Caco-2 (cell line): ENCODE measurements at regions not wholly inside any gene's neighbourhood (a gene's known extent, or its start where the extent isn't known, plus 50 kb on each side); places are given as distances from the start of the nearest gene placed in this dataset.

Experiments
- BruUV-seq: library from RNA; stranded (reverse); fragments of 400-500 nt; replicated peaks from 2 replicates; lab custom pipeline; 2021; lab: Mats Ljungman, UMichigan
- CTCF ChIA-PET: fragments of 300-600 bp; sonication (Branson Sonifier 250); formaldehyde crosslinking; loops from one replicate; lab custom pipeline; 2022; ENCODE audit warnings: antibody characterized with exemption; lab: Charles Lee
- POLR2A ChIA-PET: fragments of 300-600 bp; sonication (Branson Sonifier 250); formaldehyde crosslinking; loops from one replicate; lab custom pipeline; 2022; ENCODE audit warnings: antibody characterized with exemption; lab: Charles Lee
- DNase-seq, 2 experiments: peaks; one replicate each; pipeline versions ENCODE4 v3.0.0 to v3.0.0-alpha.2; 2020 to 2022
- H3K27me3 ChIP-seq: replicated peaks from 2 replicates; pipeline ENCODE4 v1.6.0; 2011; ENCODE audit warnings: low read length; ENCODE audit not compliant: control insufficient read depth, insufficient read depth
- H3K36me3 ChIP-seq: 2 replicates; pipeline ENCODE4 v1.5.1; 2011; ENCODE audit warnings: low read length; ENCODE audit not compliant: control insufficient read depth, insufficient read depth
- H3K4me1 ChIP-seq: fragments of 250-450 bp; sonication (Bioruptor Pico); 2 replicates; pipeline ENCODE4 v1.5.1; 2020; ENCODE audit warnings: mild to moderate bottlenecking
- H3K4me3 ChIP-seq: 2 replicates; pipeline ENCODE4 v1.5.1; 2011; ENCODE audit warnings: low read depth, mild to moderate bottlenecking, control low read depth, low read length
- H3K9me3 ChIP-seq: fragments of 250-450 bp; sonication (Bioruptor Pico); 2 replicates; pipeline ENCODE4 v1.5.1; 2020; ENCODE audit warnings: mild to moderate bottlenecking, moderate library complexity
- H3K27ac Mint-ChIP-seq: one replicate; pipeline ENCODE4 v1.8.0; 2022; ENCODE audit warnings: mixed read lengths; ENCODE audit not compliant: unreplicated experiment
- H3K27me3 Mint-ChIP-seq: one replicate; pipeline ENCODE4 v1.8.0; 2022; ENCODE audit warnings: mixed read lengths; ENCODE audit not compliant: insufficient read depth, unreplicated experiment
- H3K36me3 Mint-ChIP-seq: one replicate; pipeline ENCODE4 v1.8.0; 2022; ENCODE audit warnings: mild to moderate bottlenecking, mixed read lengths; ENCODE audit not compliant: insufficient read depth, unreplicated experiment
- H3K4me1 Mint-ChIP-seq: one replicate; pipeline ENCODE4 v1.8.0; 2022; ENCODE audit warnings: low read depth, mixed read lengths; ENCODE audit not compliant: unreplicated experiment
- H3K4me3 Mint-ChIP-seq: one replicate; pipeline ENCODE4 v1.8.0; 2022; ENCODE audit warnings: mild to moderate bottlenecking, moderate library complexity, mixed read lengths; ENCODE audit not compliant: unreplicated experiment
- H3K9me3 Mint-ChIP-seq: one replicate; pipeline ENCODE4 v1.8.0; 2022; ENCODE audit warnings: mixed read lengths; ENCODE audit not compliant: unreplicated experiment
- intact Hi-C: fragments of 100-400 bp; cut with micrococcal nuclease; formaldehyde crosslinking; loops from one replicate; pipeline ENCODE4 v1.10.0; 2022; ENCODE audit not compliant: unreplicated experiment
- TF ChIP-seq, protein P1 (sequence below), 2 experiments: fragments of 200-600 bp in 1 of 2; IDR thresholded peaks; 1 replicate in 1 of 2; 2 replicates in 1 of 2; pipeline versions ENCODE4 v1.5.1 to v1.8.0; 2011 to 2022; ENCODE audit warnings: antibody characterized with exemption in 1 of 2, control low read depth in 1 of 2, inconsistent platforms in 1 of 2, low read depth in 1 of 2, low read length in 1 of 2, mild to moderate bottlenecking in 1 of 2, moderate library complexity in 1 of 2; ENCODE audit not compliant: insufficient read depth in 1 of 2, severe bottlenecking in 1 of 2, unreplicated experiment in 1 of 2

DNA sequence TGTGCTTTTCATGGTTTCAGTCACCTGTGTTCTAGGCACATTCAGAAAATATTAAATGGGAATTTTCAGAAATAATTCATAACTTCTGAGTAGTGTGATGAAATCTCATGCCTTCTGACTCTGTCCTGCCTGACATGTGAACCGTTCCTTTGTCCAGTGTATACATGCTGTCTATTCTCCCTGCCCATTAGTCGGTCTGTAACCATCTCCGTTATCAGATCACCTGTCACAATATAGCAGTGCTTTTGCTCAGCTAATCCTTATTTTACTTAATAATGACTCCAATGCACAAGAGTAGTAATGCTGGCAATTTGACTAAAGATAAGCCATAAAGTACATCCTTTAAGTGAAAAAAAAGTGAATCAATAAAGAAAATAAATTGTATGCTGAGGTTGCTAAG lies 597.5 kb downstream of the BRINP3 start:
- BruUV-seq: no TSS peak
- Mint-ChIP-seq H3K9me3 (no peaks in the 10 kb centered on the region), H3K4me1 (no peaks in the 10 kb centered on the region), H3K4me3 (no peak overlapping the region), H3K27me3 (no peaks in the 10 kb centered on the region), H3K27ac (no peak overlapping the region), H3K36me3 (no peaks in the 10 kb centered on the region)
- H3K9me3 ChIP-seq: no peaks in the 10 kb centered on the region
- no peaks in the 10 kb centered on the region for H3K4me1 ChIP-seq
- no peaks in the 10 kb centered on the region for H3K36me3 ChIP-seq
- intact Hi-C loops: no loop called here
- no peak for DNase-seq
- TF ChIP-seq, protein P1, sequence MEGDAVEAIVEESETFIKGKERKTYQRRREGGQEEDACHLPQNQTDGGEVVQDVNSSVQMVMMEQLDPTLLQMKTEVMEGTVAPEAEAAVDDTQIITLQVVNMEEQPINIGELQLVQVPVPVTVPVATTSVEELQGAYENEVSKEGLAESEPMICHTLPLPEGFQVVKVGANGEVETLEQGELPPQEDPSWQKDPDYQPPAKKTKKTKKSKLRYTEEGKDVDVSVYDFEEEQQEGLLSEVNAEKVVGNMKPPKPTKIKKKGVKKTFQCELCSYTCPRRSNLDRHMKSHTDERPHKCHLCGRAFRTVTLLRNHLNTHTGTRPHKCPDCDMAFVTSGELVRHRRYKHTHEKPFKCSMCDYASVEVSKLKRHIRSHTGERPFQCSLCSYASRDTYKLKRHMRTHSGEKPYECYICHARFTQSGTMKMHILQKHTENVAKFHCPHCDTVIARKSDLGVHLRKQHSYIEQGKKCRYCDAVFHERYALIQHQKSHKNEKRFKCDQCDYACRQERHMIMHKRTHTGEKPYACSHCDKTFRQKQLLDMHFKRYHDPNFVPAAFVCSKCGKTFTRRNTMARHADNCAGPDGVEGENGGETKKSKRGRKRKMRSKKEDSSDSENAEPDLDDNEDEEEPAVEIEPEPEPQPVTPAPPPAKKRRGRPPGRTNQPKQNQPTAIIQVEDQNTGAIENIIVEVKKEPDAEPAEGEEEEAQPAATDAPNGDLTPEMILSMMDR (IDR thresholded peaks at IDR 0.05; ENCODE audit: insufficient read depth in 1 of 2, low read depth in 1 of 2, low read length in 1 of 2, severe bottlenecking in 1 of 2, unreplicated experiment in 1 of 2): no peak
- ChIA-PET CTCF (no interaction called here), POLR2A (no interaction called here)
- H3K27me3 ChIP-seq: no peaks in the 10 kb centered on the region
- H3K4me3 ChIP-seq: no peak overlapping the region

DNA sequence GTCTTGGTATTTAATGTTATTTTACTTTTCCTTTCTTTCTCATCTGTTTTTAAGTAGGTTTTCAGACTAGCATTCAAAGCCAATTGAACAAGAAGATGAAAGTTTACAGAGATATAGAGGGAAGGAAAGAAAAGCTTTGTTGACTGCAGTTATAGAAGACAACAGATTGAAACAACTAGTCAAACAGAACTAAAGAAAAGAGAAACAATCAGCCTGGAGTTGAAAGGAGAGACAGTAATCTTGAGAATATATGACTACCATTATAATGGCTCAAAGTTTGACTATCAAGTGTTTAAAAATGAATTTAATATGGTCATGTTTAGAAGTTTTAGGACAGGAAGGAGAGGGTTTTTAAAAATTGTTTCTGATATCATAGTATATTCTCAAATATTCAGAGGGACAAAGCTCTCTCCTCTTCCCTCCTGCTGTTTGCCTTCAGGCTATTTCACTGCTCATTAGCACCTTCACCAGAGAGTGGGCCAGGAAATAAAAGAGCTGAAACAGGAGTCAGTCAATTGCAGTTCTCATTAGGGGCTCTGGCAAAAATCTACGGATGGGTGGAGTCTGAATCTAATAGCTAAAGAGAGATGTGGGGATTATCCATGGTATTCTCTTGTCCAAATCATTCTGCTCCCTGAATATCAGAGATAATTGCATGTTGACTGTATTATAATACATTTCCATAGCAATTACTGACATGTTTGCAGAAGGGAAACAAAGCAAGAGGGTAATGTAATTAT lies 577.8 kb downstream of the BRINP3 start:
- Mint-ChIP-seq H3K4me1 (no peaks in the 10 kb centered on the region), H3K4me3 (no peak overlapping the region), H3K27me3 (no peaks in the 10 kb centered on the region), H3K36me3 (no peaks in the 10 kb centered on the region), H3K9me3 (no peaks in the 10 kb centered on the region), H3K27ac (no peak overlapping the region)
- BruUV-seq: no TSS peak
- H3K9me3 ChIP-seq: no peaks in the 10 kb centered on the region
- TF ChIP-seq, protein P1 (IDR thresholded peaks at IDR 0.05; ENCODE audit: insufficient read depth in 1 of 2, low read depth in 1 of 2, low read length in 1 of 2, severe bottlenecking in 1 of 2, unreplicated experiment in 1 of 2): no peak
- ChIA-PET POLR2A (no interaction called here), CTCF (no interaction called here)
- H3K4me1 ChIP-seq: no peaks in the 10 kb centered on the region
- H3K27me3 ChIP-seq: no peaks in the 10 kb centered on the region
- no peaks in the 10 kb centered on the region for H3K36me3 ChIP-seq
- no peak overlapping the region for H3K4me3 ChIP-seq
- DNase-seq: no peak
- intact Hi-C loops: no loop called here

GRCh38 chr1:189904509-189904908 lies 573.2 kb downstream of the BRINP3 start:
- Mint-ChIP-seq H3K36me3 (no peaks in the 10 kb centered on the region), H3K9me3 (no peaks in the 10 kb centered on the region)

More at GRCh38 chr1:189904509-189904908, 573.2 kb downstream of the BRINP3 start:
- Histone ChIP-seq H3K4me1 (no peaks in the 10 kb centered on the region), H3K9me3 (no peaks in the 10 kb centered on the region), H3K4me3 (no peak overlapping the region), H3K27me3 (no peaks in the 10 kb centered on the region), H3K36me3 (no peaks in the 10 kb centered on the region)
- ChIA-PET POLR2A (no interaction called here), CTCF (no interaction called here)
- no peaks in the 10 kb centered on the region for H3K27me3 Mint-ChIP-seq
- no peaks in the 10 kb centered on the region for H3K4me1 Mint-ChIP-seq
- no peak overlapping the region for H3K27ac Mint-ChIP-seq
- TF ChIP-seq, protein P1 (IDR thresholded peaks at IDR 0.05; ENCODE audit: insufficient read depth in 1 of 2, low read depth in 1 of 2, low read length in 1 of 2, severe bottlenecking in 1 of 2, unreplicated experiment in 1 of 2): no peak
- DNase-seq: no peak
- intact Hi-C loops: no loop called here
- no TSS peak for BruUV-seq
- H3K4me3 Mint-ChIP-seq: no peak overlapping the region
